Pulmonary artery endothelial cell (primary cell): ENCODE measurements at regions not wholly inside any gene's neighbourhood (a gene's known extent, or its start where the extent isn't known, plus 50 kb on each side); places are given as distances from the start of the nearest gene placed in this dataset.
"Not testable (repeated sequence)": the region's sequence is repeated elsewhere in the genome, so short reads cannot be mapped to it uniquely, and the experiment has no call there.

Source experiments
- DNase-seq: peaks from one replicate; pipeline ENCODE4 v3.0.0-alpha.2; 2011; ENCODE audit warnings: low read depth, low spot score

GRCh38 chr14:58730792-58731464 lies 93.2 kb downstream of the DACT1 start:
- DNase-seq, result no peak

GRCh38 chr14:58731465-58732293 lies 93.9 kb downstream of the DACT1 start:
- DNase-seq, result no peak

- DNase-seq, result no peak
Observed at GRCh38 chr14:58732387-58732786, 94.6 kb downstream of the DACT1 start.

- DNase-seq, result no peak
Observed at GRCh38 chr14:58733451-58734208, 95.9 kb downstream of the DACT1 start.

- no peak for DNase-seq
Observed at GRCh38 chr14:58735596-58735995, 97.8 kb downstream of the DACT1 start.

GRCh38 chr14:58736606-58737005 lies 98.8 kb downstream of the DACT1 start:
- DNase-seq, result no peak

GRCh38 chr14:58737511-58737910 lies 99.7 kb downstream of the DACT1 start:
- no peak for DNase-seq

- no peak for DNase-seq
Observed at GRCh38 chr14:58738189-58738836, 100.6 kb downstream of the DACT1 start.

- DNase-seq, result no peak
Observed at GRCh38 chr14:58738876-58739275, 101.1 kb downstream of the DACT1 start.

- no peak for DNase-seq
Observed at GRCh38 chr14:58739674-58740073, 101.9 kb downstream of the DACT1 start.

- no peak for DNase-seq
Observed at GRCh38 chr14:58740379-58740935, 102.7 kb downstream of the DACT1 start.

- no peak for DNase-seq
Observed at GRCh38 chr14:58744801-58745394, 107.1 kb downstream of the DACT1 start.

- DNase-seq, result no peak
Observed at GRCh38 chr14:58746261-58746660, 108.5 kb downstream of the DACT1 start.

- no peak for DNase-seq
Observed at GRCh38 chr14:58746701-58747100, 108.9 kb downstream of the DACT1 start.

- DNase-seq, result no peak
Observed at GRCh38 chr14:58747181-58747580, 109.4 kb downstream of the DACT1 start.

- not testable (repeated sequence) for DNase-seq
Observed at GRCh38 chr14:58748251-58748650, 110.5 kb downstream of the DACT1 start.

- DNase-seq, result no peak
Observed at GRCh38 chr14:58749066-58749669, 111.4 kb downstream of the DACT1 start.

- no peak for DNase-seq
Observed at GRCh38 chr14:58750321-58751269, 112.8 kb downstream of the DACT1 start.

GRCh38 chr14:58751788-58752187 lies 114.0 kb downstream of the DACT1 start:
- no peak for DNase-seq
